Heart left ventricle (tissue), 16 donors: ENCODE measurements at regions not wholly inside any gene's neighbourhood (a gene's known extent, or its start where the extent isn't known, plus 50 kb on each side); places are given as distances from the start of the nearest gene placed in this dataset.

Experiments used
- ATAC-seq, 4 donors: fragments of 200-7000 bp; cut with Tn5 transposase; one replicate each; pipeline ENCODE4 v1.9.1; 2020 to 2022; ENCODE audit warnings: moderate library complexity in 4 of 4, mild to moderate bottlenecking in 3 of 4, moderate number of reproducible peaks in 1 of 4
- DNase-seq, 5 donors: peaks; one replicate each; pipeline ENCODE4 v3.0.0-alpha.2; 2020
- H3K27ac ChIP-seq, 12 donors: fragments of 200-600 bp; sonication (generic) in 4 of 12; one replicate each; pipeline versions ENCODE4 v1.5.0 to v1.8.0; 2016 to 2022; ENCODE audit warnings: mild to moderate bottlenecking in 2 of 12
- H3K27me3 ChIP-seq, 9 donors: fragments of 200-600 bp; sonication (generic) in 2 of 9; one replicate each; pipeline versions ENCODE4 v1.5.1 to v1.8.0; 2016 to 2022; ENCODE audit warnings: mild to moderate bottlenecking in 3 of 9
- H3K36me3 ChIP-seq, 9 donors: fragments of 200-600 bp; sonication (generic) in 2 of 9; one replicate each; pipeline versions ENCODE4 v1.5.0 to v1.8.0; 2018 to 2022; ENCODE audit warnings: mild to moderate bottlenecking in 2 of 9
- H3K4me1 ChIP-seq, 12 donors: fragments of 200-600 bp; sonication (generic) in 4 of 12; one replicate each; pipeline versions ENCODE4 v1.5.0 to v1.8.0; 2016 to 2022; ENCODE audit warnings: mild to moderate bottlenecking in 3 of 12
- H3K4me3 ChIP-seq, 12 donors: fragments of 200-600 bp; sonication (generic) in 4 of 12; one replicate each; pipeline versions ENCODE4 v1.5.0 to v1.8.0; 2017 to 2022; ENCODE audit warnings: mild to moderate bottlenecking in 9 of 12, moderate library complexity in 4 of 12
- H3K9me3 ChIP-seq, 12 donors: fragments of 200-600 bp; sonication (generic) in 4 of 12; one replicate each; pipeline versions ENCODE4 v1.5.0 to v1.8.0; 2016 to 2022; ENCODE audit warnings: mild to moderate bottlenecking in 1 of 12
- POLR2A ChIP-seq, 2 donors: fragments of 450-650 bp; IDR thresholded peaks; one replicate each; pipeline ENCODE4 v1.6.1; 2017; ENCODE audit warnings: antibody characterized with exemption in 2 of 2, mild to moderate bottlenecking in 2 of 2, moderate library complexity in 2 of 2
- WGBS, 4 donors: extraction: QIAGEN DNeasy Blood & Tissue Kit in 2 of 4; methylation state at CpG; one replicate each; pipeline versions ENCODE4 v1.1.5 to v1.1.7; 2013 to 2018; 5-methylcytosine and 5-hydroxymethylcytosine counted together
- intact Hi-C, 10 donors: fragments of 100-400 bp; cut with DNase I; formaldehyde crosslinking; loops; one replicate each; pipeline versions ENCODE4 v1.11.1 to v1.14.2; 2022
- TF ChIP-seq, protein P1 (sequence below), 12 donors: fragments of 200-600 bp; sonication (generic) in 4 of 12; IDR thresholded peaks; one replicate each; pipeline versions ENCODE4 v1.5.0 to v1.8.0; 2018 to 2022; ENCODE audit warnings: antibody characterized with exemption in 12 of 12, mild to moderate bottlenecking in 5 of 12
- donor health status: ischemic (EF 13 %, LVEDD 7.1; RV severe dilation, severe dysfunction).
- donor health status: healthy with polysubstance abuse.
- donor health status: DM: no; HTN: yes; CAD: no.
- donor health status: DM: no; HTN: no; CAD: no.
- donor health status: ischemic (EF 25% LVEDD 6.9; RV normal size, moderate dysfunction).
- donor health status: ischemic (EF 25% LVEDD 5.7; RV mildly dilated, moderate dysfunction).
- donor health status: healthy.
- donor health status: DM: yes; HTN: yes; CAD: no.
- donor health status: ischemic (EF 35%, LVEDD 5.7; RV mildly dilated, moderate dysfunction).
- donor health status: nonischemic (EF 11% LVEDD 7.7; RV severe dilation, severe dysfunction).
- donor health status: DM: yes; HTN: yes; CAD: no.
- donor health status: PGD.
- donor health status: ischemic (EF 29% LVEDD 5.4; RV normal size, mild dysfunction).
- donor health status: nonischemic (EF 23%, LVEDD 6.1; RV moderate dilation, normal function).

GRCh38 chr16:47971225-47971624, 184.6 kb downstream of the ABCC12 start:
- Histone ChIP-seq H3K4me3 (no peak overlapping the region), H3K4me1 (no peaks in the 10 kb centered on the region), H3K27ac (no peak overlapping the region), H3K27me3 (peaks cover 0 to 2% (median 0%) of the 10 kb centered on the region in 9 donors), H3K36me3 (no peaks in the 10 kb centered on the region), H3K9me3 (no peaks in the 10 kb centered on the region)
- intact Hi-C loops: no loop called here
- WGBS, 4 donors: 41 to 57% (median 45%) methylated on average over 2 of the region's 2 CpGs
- ATAC-seq (no peak), DNase-seq (no peak)
- TF ChIP-seq, protein P1, sequence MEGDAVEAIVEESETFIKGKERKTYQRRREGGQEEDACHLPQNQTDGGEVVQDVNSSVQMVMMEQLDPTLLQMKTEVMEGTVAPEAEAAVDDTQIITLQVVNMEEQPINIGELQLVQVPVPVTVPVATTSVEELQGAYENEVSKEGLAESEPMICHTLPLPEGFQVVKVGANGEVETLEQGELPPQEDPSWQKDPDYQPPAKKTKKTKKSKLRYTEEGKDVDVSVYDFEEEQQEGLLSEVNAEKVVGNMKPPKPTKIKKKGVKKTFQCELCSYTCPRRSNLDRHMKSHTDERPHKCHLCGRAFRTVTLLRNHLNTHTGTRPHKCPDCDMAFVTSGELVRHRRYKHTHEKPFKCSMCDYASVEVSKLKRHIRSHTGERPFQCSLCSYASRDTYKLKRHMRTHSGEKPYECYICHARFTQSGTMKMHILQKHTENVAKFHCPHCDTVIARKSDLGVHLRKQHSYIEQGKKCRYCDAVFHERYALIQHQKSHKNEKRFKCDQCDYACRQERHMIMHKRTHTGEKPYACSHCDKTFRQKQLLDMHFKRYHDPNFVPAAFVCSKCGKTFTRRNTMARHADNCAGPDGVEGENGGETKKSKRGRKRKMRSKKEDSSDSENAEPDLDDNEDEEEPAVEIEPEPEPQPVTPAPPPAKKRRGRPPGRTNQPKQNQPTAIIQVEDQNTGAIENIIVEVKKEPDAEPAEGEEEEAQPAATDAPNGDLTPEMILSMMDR (IDR thresholded peaks at IDR 0.05): no peak
- no peak for TF ChIP-seq POLR2A (IDR thresholded peaks at IDR 0.05)

GRCh38 chr16:47970291-47970931, 185.4 kb downstream of the ABCC12 start:
- Histone ChIP-seq H3K27me3 (peaks cover 0 to 2% (median 0%) of the 10 kb centered on the region in 9 donors), H3K27ac (no peak overlapping the region), H3K36me3 (no peaks in the 10 kb centered on the region), H3K9me3 (no peaks in the 10 kb centered on the region), H3K4me1 (no peaks in the 10 kb centered on the region), H3K4me3 (no peak overlapping the region)
- no peak for TF ChIP-seq POLR2A (IDR thresholded peaks at IDR 0.05)
- TF ChIP-seq, protein P1 (IDR thresholded peaks at IDR 0.05): no peak
- 1 to 10% (median 3%) methylated on average over 2 of the region's 2 CpGs for WGBS, 4 donors
- ATAC-seq: no peak
- intact Hi-C loops: no loop called here
- no peak for DNase-seq

- TF ChIP-seq POLR2A (IDR thresholded peaks at IDR 0.05): no peak
- TF ChIP-seq, protein P1 (IDR thresholded peaks at IDR 0.05): no peak
- intact Hi-C loops: no loop called here
- Histone ChIP-seq H3K27ac (no peak overlapping the region), H3K9me3 (no peaks in the 10 kb centered on the region), H3K36me3 (no peaks in the 10 kb centered on the region), H3K4me3 (no peak overlapping the region), H3K4me1 (no peaks in the 10 kb centered on the region), H3K27me3 (no peaks in the 10 kb centered on the region)
- WGBS, 4 donors: 36 to 39% (median 38%) methylated on average over 2 of the region's 2 CpGs
- no peak for DNase-seq
- ATAC-seq: no peak
Measured at GRCh38 chr16:47967374-47967773, 188.4 kb downstream of the ABCC12 start.

- intact Hi-C loops: no loop called here
- no peak overlapping the region for H3K4me3 ChIP-seq
- DNase-seq (no peak), ATAC-seq (no peak)
- TF ChIP-seq POLR2A (IDR thresholded peaks at IDR 0.05): no peak
- TF ChIP-seq, protein P1 (IDR thresholded peaks at IDR 0.05): no peak
- H3K27me3 ChIP-seq: no peaks in the 10 kb centered on the region
- 72 to 77% (median 73%) methylated on average over 4 of the region's 4 CpGs for WGBS, 4 donors
- no peaks in the 10 kb centered on the region for H3K9me3 ChIP-seq
- no peaks in the 10 kb centered on the region for H3K36me3 ChIP-seq
- no peaks in the 10 kb centered on the region for H3K4me1 ChIP-seq
- no peak overlapping the region for H3K27ac ChIP-seq
Measured at GRCh38 chr16:47966325-47966724, 189.5 kb downstream of the ABCC12 start.
